NCI-H748 treated with DMSO at 0.1 percent for 48 hours (cell line): ENCODE measurements at regions not wholly inside any gene's neighbourhood (a gene's known extent, or its start where the extent isn't known, plus 50 kb on each side); places are given as distances from the start of the nearest gene placed in this dataset.
"Not testable (repeated sequence)": the region's sequence is repeated elsewhere in the genome, so short reads cannot be mapped to it uniquely, and the experiment has no call there.

Experiments used
- DNase-seq: peaks from one replicate; lab custom pipeline; 2025; lab: John Stamatoyannopoulos, UW

- DNase-seq: no peak
Measured at GRCh38 chr6:22748681-22749080, 179.3 kb downstream of the HDGFL1 start.

- DNase-seq: no peak
Measured at GRCh38 chr6:22749696-22750095, 180.3 kb downstream of the HDGFL1 start.

- DNase-seq: no peak
Measured at GRCh38 chr6:22751223-22751622, 181.9 kb downstream of the HDGFL1 start.

- no peak for DNase-seq
Measured at GRCh38 chr6:22752522-22752921, 183.2 kb downstream of the HDGFL1 start.

- no peak for DNase-seq
Measured at GRCh38 chr6:22754061-22754460, 184.7 kb downstream of the HDGFL1 start.

- no peak for DNase-seq
Measured at GRCh38 chr6:22755605-22756004, 186.2 kb downstream of the HDGFL1 start.

GRCh38 chr6:22756365-22756764 is 187.0 kb downstream of the HDGFL1 start:
- DNase-seq: no peak

- DNase-seq: no peak
Measured at GRCh38 chr6:22764496-22764895, 195.1 kb downstream of the HDGFL1 start.

GRCh38 chr6:22765015-22765414 is 195.6 kb downstream of the HDGFL1 start:
- DNase-seq: no peak

GRCh38 chr6:22766979-22767378 is 197.6 kb downstream of the HDGFL1 start:
- DNase-seq: no peak

- no peak for DNase-seq
Measured at GRCh38 chr6:22770054-22770453, 200.7 kb downstream of the HDGFL1 start.

- no peak for DNase-seq
Measured at GRCh38 chr6:22774129-22774528, 204.8 kb downstream of the HDGFL1 start.

GRCh38 chr6:22778438-22778837 is 209.1 kb downstream of the HDGFL1 start:
- not testable (repeated sequence) for DNase-seq

GRCh38 chr6:22779062-22779461 is 209.7 kb downstream of the HDGFL1 start:
- no peak for DNase-seq

- no peak for DNase-seq
Measured at GRCh38 chr6:22783931-22784330, 214.6 kb downstream of the HDGFL1 start.

- no peak for DNase-seq
Measured at GRCh38 chr6:22784601-22785410, 215.4 kb downstream of the HDGFL1 start.

- no peak for DNase-seq
Measured at GRCh38 chr6:22788038-22788437, 218.7 kb downstream of the HDGFL1 start.

- DNase-seq: no peak
Measured at GRCh38 chr6:22789315-22789714, 219.9 kb downstream of the HDGFL1 start.

- DNase-seq: no peak
Measured at GRCh38 chr6:22794844-22795243, 225.5 kb downstream of the HDGFL1 start.

- no peak for DNase-seq
Measured at GRCh38 chr6:22800451-22800850, 231.1 kb downstream of the HDGFL1 start.

GRCh38 chr6:22801831-22802230 is 232.5 kb downstream of the HDGFL1 start:
- DNase-seq: no peak

- DNase-seq: no peak
Measured at GRCh38 chr6:22804620-22805261, 235.4 kb downstream of the HDGFL1 start.

- DNase-seq: no peak
Measured at GRCh38 chr6:22807261-22807660, 237.9 kb downstream of the HDGFL1 start.

GRCh38 chr6:22807818-22808217 is 238.5 kb downstream of the HDGFL1 start:
- no peak for DNase-seq
